GM13976 (cell line): ENCODE measurements at regions not wholly inside any gene's neighbourhood (a gene's known extent, or its start where the extent isn't known, plus 50 kb on each side); places are given as distances from the start of the nearest gene placed in this dataset.

Experiments used
- DNase-seq: peaks from one replicate; pipeline ENCODE4 v3.0.0; 2012; ENCODE audit warnings: low spot score
- CTCF ChIP-seq: IDR thresholded peaks from 2 replicates; pipeline ENCODE4 v1.5.1; 2012; ENCODE audit warnings: borderline replicate concordance, mild to moderate bottlenecking; ENCODE audit not compliant: insufficient read depth; ENCODE audit errors: extremely low read depth, missing control alignments, control extremely low read depth
- in situ Hi-C: fragments of 300-500 bp; cut with MboI; formaldehyde crosslinking; loops from one replicate; pipeline ENCODE4 v1.12.0; 2022; ENCODE audit warnings: low sequenced_read_pairs, mixed read lengths, inconsistent platforms; ENCODE audit not compliant: unreplicated experiment

- no peak for TF ChIP-seq CTCF
- in situ Hi-C loops: no loop called here
Measured at GRCh38 chr16:59213952-59214351, 479.8 kb upstream of the GOT2 start.

GRCh38 chr16:59212492-59213024 is 478.4 kb upstream of the GOT2 start:
- DNase-seq: no peak
- no peak for TF ChIP-seq CTCF
- in situ Hi-C loops: no loop called here

More at GRCh38 chr16:59213952-59214351, 479.8 kb upstream of the GOT2 start:
- no peak for DNase-seq

- no peak for DNase-seq
- in situ Hi-C loops: no loop called here
- no peak for TF ChIP-seq CTCF
Measured at GRCh38 chr16:59210955-59211541, 476.9 kb upstream of the GOT2 start.

GRCh38 chr16:59205403-59205802 is 471.3 kb upstream of the GOT2 start:
- no peak for TF ChIP-seq CTCF
- DNase-seq: no peak
- in situ Hi-C loops: no loop called here

GRCh38 chr16:59204589-59204988 is 470.5 kb upstream of the GOT2 start:
- TF ChIP-seq CTCF: no peak
- DNase-seq: no peak
- in situ Hi-C loops: no loop called here

- no peak for TF ChIP-seq CTCF
- in situ Hi-C loops: no loop called here
- no peak for DNase-seq
Measured at GRCh38 chr16:59202233-59202862, 468.2 kb upstream of the GOT2 start.

GRCh38 chr16:59201821-59202220 is 467.7 kb upstream of the GOT2 start:
- in situ Hi-C loops: no loop called here
- DNase-seq: no peak
- no peak for TF ChIP-seq CTCF
